22Rv1 (cell line): ENCODE measurements at regions not wholly inside any gene's neighbourhood (a gene's known extent, or its start where the extent isn't known, plus 50 kb on each side); places are given as distances from the start of the nearest gene placed in this dataset.

Experiments used
- CTCF ChIP-seq: fragments of 450-650 bp; IDR thresholded peaks from 2 replicates; pipeline ENCODE4 v1.5.1; 2017; ENCODE audit warnings: mild to moderate bottlenecking
- ZFX ChIP-seq: fragments of 450-650 bp; IDR thresholded peaks from 2 replicates; pipeline ENCODE4 v1.6.1; 2017; ENCODE audit warnings: antibody characterized with exemption, borderline replicate concordance

- no peak for TF ChIP-seq CTCF
- no peak for TF ChIP-seq ZFX
These were observed 124.7 kb downstream of the RGS21 start for GRCh38 chr1:192441492-192441891.
